Gastroesophageal sphincter (tissue), 3 donors: ENCODE measurements at regions not wholly inside any gene's neighbourhood (a gene's known extent, or its start where the extent isn't known, plus 50 kb on each side); places are given as distances from the start of the nearest gene placed in this dataset.
A peak's percentile ranks its signal among the peaks of the same experiment; 100 is the strongest.

Experiments
- CTCF ChIP-seq, 4 experiments: fragments of 200-600 bp in 2 of 4; fragments of 450-650 bp in 2 of 4; sonication (generic) in 1 of 4; IDR thresholded peaks; one replicate each; pipeline ENCODE4 v1.5.1; 2017 to 2019; ENCODE audit warnings: antibody characterized with exemption in 4 of 4, mild to moderate bottlenecking in 2 of 4, moderate library complexity in 2 of 4
- EP300 ChIP-seq: sonication (generic); formaldehyde crosslinking; IDR thresholded peaks from one replicate; pipeline ENCODE4 v1.6.1; 2017; ENCODE audit warnings: antibody characterized with exemption, mild to moderate bottlenecking
- POLR2A ChIP-seq, 2 donors: fragments of 450-650 bp; IDR thresholded peaks; one replicate each; pipeline ENCODE4 v1.6.1; 2017; ENCODE audit warnings: antibody characterized with exemption in 2 of 2, mild to moderate bottlenecking in 2 of 2, moderate library complexity in 1 of 2
- POLR2AphosphoS5 ChIP-seq: sonication (generic); formaldehyde crosslinking; IDR thresholded peaks from one replicate; pipeline ENCODE4 v1.6.1; 2017; ENCODE audit warnings: antibody characterized with exemption

DNA sequence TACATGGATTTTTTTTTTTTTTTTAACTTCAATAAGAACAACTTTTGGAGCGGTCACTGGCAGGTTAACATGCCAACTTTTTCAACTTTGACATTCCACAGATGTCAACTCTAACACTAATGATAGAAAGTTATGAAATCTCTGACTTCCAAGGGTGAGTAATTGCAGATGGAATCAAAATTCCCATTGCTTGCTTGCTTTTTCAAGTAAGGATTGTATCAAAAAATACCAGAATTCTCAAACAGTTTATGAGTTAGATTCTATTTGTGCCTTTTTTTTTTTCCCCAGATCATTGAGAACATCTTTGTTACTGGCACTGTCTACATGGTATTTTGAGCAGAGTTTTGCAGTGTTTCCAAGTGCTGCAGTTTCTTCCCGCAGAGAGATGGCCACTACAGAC, 50.3 kb upstream of the OTUD4 start:
- TF ChIP-seq POLR2A (IDR thresholded peaks at IDR 0.05) (no peak), CTCF (IDR thresholded peaks at IDR 0.05) (no peak), POLR2AphosphoS5 (peak; percentile 70), EP300 (no peak)
